OCI-LY7 (cell line): ENCODE measurements at regions not wholly inside any gene's neighbourhood (a gene's known extent, or its start where the extent isn't known, plus 50 kb on each side); places are given as distances from the start of the nearest gene placed in this dataset.

Experiments used
- BruUV-seq: library from RNA; stranded (reverse); fragments of 400-500 nt; replicated peaks from 2 replicates; lab custom pipeline; 2021; lab: Mats Ljungman, UMichigan
- CTCF ChIA-PET: fragments of 300-600 bp; sonication (Branson Sonifier 250); formaldehyde crosslinking; loops from one replicate; lab custom pipeline; 2022; ENCODE audit warnings: antibody characterized with exemption; ENCODE audit not compliant: unreplicated experiment; lab: Charles Lee
- POLR2A ChIA-PET: fragments of 300-600 bp; sonication (Branson Sonifier 250); formaldehyde crosslinking; loops from one replicate; lab custom pipeline; 2022; ENCODE audit warnings: antibody characterized with exemption; lab: Charles Lee
- DNase-seq: peaks from one replicate; pipeline ENCODE4 v3.0.0-alpha.2; 2015; ENCODE audit warnings: low spot score
- H2AFZ ChIP-seq: fragments of 200-600 bp; sonication (generic), shearing (Covaris generic); 2 replicates; pipeline ENCODE4 v1.6.1; 2014; ENCODE audit warnings: mild to moderate bottlenecking, antibody characterized with exemption, low read length, moderate library complexity
- H3K27ac ChIP-seq: fragments of 200-600 bp; sonication (generic); 2 replicates; pipeline ENCODE4 v1.5.1; 2014; ENCODE audit warnings: mixed run types, low read depth, mild to moderate bottlenecking, moderate library complexity, low read length, inconsistent platforms; ENCODE audit not compliant: poor library complexity, severe bottlenecking
- H3K36me3 ChIP-seq: fragments of 200-600 bp; sonication (generic); 2 replicates; pipeline ENCODE4 v1.6.1; 2014; ENCODE audit warnings: mild to moderate bottlenecking, antibody characterized with exemption, low read length, moderate library complexity, mixed read lengths; ENCODE audit not compliant: insufficient read depth
- H3K4me1 ChIP-seq: fragments of 200-600 bp; sonication (generic); 2 replicates; pipeline ENCODE4 v1.5.1; 2014; ENCODE audit warnings: mild to moderate bottlenecking, low read length; ENCODE audit not compliant: insufficient read depth, poor library complexity, severe bottlenecking
- H3K4me2 ChIP-seq: fragments of 200-600 bp; sonication (generic); 2 replicates; pipeline ENCODE4 v1.6.1; 2014; ENCODE audit warnings: mild to moderate bottlenecking, low read length
- H3K4me3 ChIP-seq: fragments of 200-600 bp; sonication (generic); 2 replicates; pipeline ENCODE4 v1.5.1; 2014; ENCODE audit warnings: mild to moderate bottlenecking, low read depth, low read length; ENCODE audit not compliant: poor library complexity, severe bottlenecking
- H3K79me2 ChIP-seq: fragments of 200-600 bp; sonication (generic); 2 replicates; pipeline ENCODE4 v1.6.1; 2016; ENCODE audit warnings: low read depth, mild to moderate bottlenecking, low read length, moderate library complexity, mixed read lengths; ENCODE audit not compliant: insufficient read depth
- H3K9me2 ChIP-seq: fragments of 200-600 bp; sonication (generic); 2 replicates; pipeline ENCODE4 v1.6.1; 2016; ENCODE audit warnings: mild to moderate bottlenecking, low read length, mixed read lengths; ENCODE audit not compliant: insufficient read depth
- H3K9me3 ChIP-seq: fragments of 200-600 bp; sonication (generic); 2 replicates; pipeline ENCODE4 v1.6.1; 2014; ENCODE audit warnings: mild to moderate bottlenecking, mixed run types, low read length, mixed read lengths
- H4K20me1 ChIP-seq: fragments of 200-600 bp; sonication (generic); 2 replicates; pipeline ENCODE4 v1.6.1; 2014; ENCODE audit warnings: mild to moderate bottlenecking, antibody characterized with exemption, low read length, moderate library complexity, mixed read lengths; ENCODE audit not compliant: insufficient read depth
- EZH2phosphoT487 ChIP-seq: fragments of 200-600 bp; sonication (generic); IDR thresholded peaks from 2 replicates; pipeline ENCODE4 v1.6.1; 2018; ENCODE audit warnings: low read depth, borderline replicate concordance, mild to moderate bottlenecking, mixed run types, antibody characterized with exemption, low read length, moderate library complexity, mixed read lengths
- intact Hi-C: fragments of 100-400 bp; cut with micrococcal nuclease; formaldehyde crosslinking; loops from one replicate; pipeline ENCODE4 v1.10.0; 2022; ENCODE audit not compliant: unreplicated experiment
- TF ChIP-seq, protein P1 (sequence below): fragments of 200-600 bp; sonication (generic); conservative IDR thresholded peaks from 2 replicates; pipeline ENCODE4 v1.5.1; 2014; ENCODE audit warnings: mild to moderate bottlenecking, antibody characterized with exemption, low read length, moderate library complexity, mixed read lengths

DNA sequence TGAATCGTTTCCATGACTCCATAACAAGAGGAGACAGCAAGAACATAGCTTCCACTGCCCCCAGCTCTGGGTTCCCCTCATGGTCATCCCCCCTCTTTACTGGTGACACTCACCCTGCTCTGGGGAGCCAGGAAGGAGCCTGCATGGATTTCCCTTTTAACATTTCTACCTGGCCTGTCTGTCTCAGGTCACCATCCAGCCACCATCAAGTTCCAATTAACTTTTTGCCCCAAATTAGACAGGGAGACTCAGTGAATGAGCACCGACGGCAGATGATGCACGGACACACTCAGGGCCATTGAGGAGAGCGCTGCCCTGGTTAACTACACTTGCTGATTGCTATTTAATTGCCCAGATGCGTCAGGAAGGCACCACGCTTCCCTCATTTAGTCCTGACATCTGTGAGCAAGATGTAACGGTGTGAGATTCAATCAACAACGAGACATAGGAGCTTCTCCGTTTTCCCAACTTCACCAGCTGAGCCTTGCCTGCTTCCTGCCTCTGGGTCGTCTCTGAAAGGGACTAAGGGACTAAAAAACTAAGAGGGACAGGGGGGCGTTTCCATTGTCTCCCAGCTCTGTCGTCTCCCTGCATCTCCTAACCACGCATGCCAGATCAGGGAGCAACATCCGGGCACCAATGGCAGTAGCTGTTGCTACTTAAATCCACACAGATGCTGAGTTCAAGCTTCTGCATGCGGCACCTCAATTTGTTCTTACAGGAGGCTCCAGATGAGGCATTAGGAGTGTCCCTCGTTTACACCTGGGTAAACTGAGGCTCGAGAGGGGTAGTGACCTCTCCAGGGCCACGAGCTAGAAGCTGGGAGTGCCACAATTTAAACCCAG, 426.7 kb downstream of the NPHP4 start:
- intact Hi-C loops = no loop called here
- Histone ChIP-seq H4K20me1 (no peaks in the 10 kb centered on the region), H3K4me2 (no peak overlapping the region), H3K36me3 (no peaks in the 10 kb centered on the region), H3K4me3 (no peak overlapping the region), H2AFZ (no peak overlapping the region), H3K27ac (no peak overlapping the region), H3K79me2 (no peaks in the 10 kb centered on the region), H3K9me2 (no peaks in the 10 kb centered on the region), H3K4me1 (no peaks in the 10 kb centered on the region), H3K9me3 (no peaks in the 10 kb centered on the region; the same call in 1 of the 2 replicates)
- BruUV-seq = no TSS peak
- ChIA-PET CTCF (no interaction called here), POLR2A (no interaction called here)
- no peak for DNase-seq
- TF ChIP-seq, protein P1, sequence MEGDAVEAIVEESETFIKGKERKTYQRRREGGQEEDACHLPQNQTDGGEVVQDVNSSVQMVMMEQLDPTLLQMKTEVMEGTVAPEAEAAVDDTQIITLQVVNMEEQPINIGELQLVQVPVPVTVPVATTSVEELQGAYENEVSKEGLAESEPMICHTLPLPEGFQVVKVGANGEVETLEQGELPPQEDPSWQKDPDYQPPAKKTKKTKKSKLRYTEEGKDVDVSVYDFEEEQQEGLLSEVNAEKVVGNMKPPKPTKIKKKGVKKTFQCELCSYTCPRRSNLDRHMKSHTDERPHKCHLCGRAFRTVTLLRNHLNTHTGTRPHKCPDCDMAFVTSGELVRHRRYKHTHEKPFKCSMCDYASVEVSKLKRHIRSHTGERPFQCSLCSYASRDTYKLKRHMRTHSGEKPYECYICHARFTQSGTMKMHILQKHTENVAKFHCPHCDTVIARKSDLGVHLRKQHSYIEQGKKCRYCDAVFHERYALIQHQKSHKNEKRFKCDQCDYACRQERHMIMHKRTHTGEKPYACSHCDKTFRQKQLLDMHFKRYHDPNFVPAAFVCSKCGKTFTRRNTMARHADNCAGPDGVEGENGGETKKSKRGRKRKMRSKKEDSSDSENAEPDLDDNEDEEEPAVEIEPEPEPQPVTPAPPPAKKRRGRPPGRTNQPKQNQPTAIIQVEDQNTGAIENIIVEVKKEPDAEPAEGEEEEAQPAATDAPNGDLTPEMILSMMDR = no peak
- TF ChIP-seq EZH2phosphoT487 = no peak

DNA sequence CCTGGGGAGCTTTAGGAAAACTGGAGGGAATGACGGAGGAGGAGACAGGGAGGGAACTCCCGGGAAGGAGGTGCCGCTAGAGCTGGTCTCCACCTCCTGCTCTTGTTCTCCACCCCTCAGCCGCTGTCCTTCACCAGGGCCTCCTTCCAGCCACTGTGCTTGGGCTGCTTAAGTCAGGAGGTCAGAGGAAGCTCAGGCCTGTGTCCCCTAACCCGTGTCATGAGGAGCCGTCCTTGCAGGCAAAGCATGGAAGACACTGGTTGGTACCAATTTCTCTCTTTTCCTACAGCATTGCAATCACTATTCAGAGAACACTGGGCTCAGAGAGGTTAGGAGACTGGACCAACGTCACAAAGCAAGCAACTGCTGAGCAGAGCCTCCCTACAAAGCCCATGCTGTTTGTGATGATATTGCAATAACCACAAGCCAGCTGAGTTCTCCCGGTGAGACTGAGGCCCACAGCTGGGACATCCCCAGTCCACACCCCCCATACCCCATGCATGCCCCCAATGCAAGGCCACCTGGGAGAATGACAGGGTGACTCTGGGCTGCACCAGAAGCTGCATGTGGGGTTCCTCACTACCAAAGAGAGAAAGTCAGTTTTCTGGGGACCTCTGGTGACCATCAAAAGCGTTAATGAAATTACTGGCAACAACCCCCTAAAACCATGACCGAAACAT, 427.5 kb downstream of the NPHP4 start:
- Histone ChIP-seq H3K4me3 (no peak overlapping the region), H3K4me2 (no peak overlapping the region), H3K36me3 (no peaks in the 10 kb centered on the region), H3K9me3 (no peaks in the 10 kb centered on the region; the same call in 1 of the 2 replicates), H3K4me1 (no peaks in the 10 kb centered on the region), H2AFZ (no peak overlapping the region), H4K20me1 (no peaks in the 10 kb centered on the region), H3K9me2 (no peaks in the 10 kb centered on the region), H3K27ac (no peak overlapping the region), H3K79me2 (no peaks in the 10 kb centered on the region)
- ChIA-PET POLR2A (no interaction called here), CTCF (no interaction called here)
- intact Hi-C loops = no loop called here
- BruUV-seq = no TSS peak
- TF ChIP-seq, protein P1 = no peak
- TF ChIP-seq EZH2phosphoT487 = no peak
- DNase-seq = no peak
